Dendritic cell treated with granulocyte-macrophage colony-stimulating factor and Interleukin-4, amounts not matched to agents 40 ng/mL and 50 ng/mL, for 4 days (primary cell): ENCODE measurements at regions not wholly inside any gene's neighbourhood (a gene's known extent, or its start where the extent isn't known, plus 50 kb on each side); places are given as distances from the start of the nearest gene placed in this dataset.

Source experiments
- H3K27ac Mint-ChIP-seq: one replicate; pipeline ENCODE4 v1.8.0; 2022; ENCODE audit warnings: mild to moderate bottlenecking, mixed read lengths
- H3K27me3 Mint-ChIP-seq: one replicate; pipeline ENCODE4 v1.8.0; 2022; ENCODE audit warnings: mild to moderate bottlenecking, mixed read lengths
- H3K36me3 Mint-ChIP-seq: one replicate; pipeline ENCODE4 v1.8.0; 2022; ENCODE audit warnings: low read depth, mixed read lengths
- H3K4me1 Mint-ChIP-seq: one replicate; pipeline ENCODE4 v1.8.0; 2022; ENCODE audit warnings: low read depth, mixed read lengths
- H3K4me3 Mint-ChIP-seq: one replicate; pipeline ENCODE4 v1.8.0; 2022; ENCODE audit warnings: mild to moderate bottlenecking, moderate library complexity, mixed read lengths
- H3K9me3 Mint-ChIP-seq: one replicate; pipeline ENCODE4 v1.8.0; 2022; ENCODE audit warnings: mixed read lengths
- intact Hi-C: fragments of 100-400 bp; cut with micrococcal nuclease; formaldehyde crosslinking; loops from one replicate; pipeline ENCODE4 v1.15.0; 2022

DNA sequence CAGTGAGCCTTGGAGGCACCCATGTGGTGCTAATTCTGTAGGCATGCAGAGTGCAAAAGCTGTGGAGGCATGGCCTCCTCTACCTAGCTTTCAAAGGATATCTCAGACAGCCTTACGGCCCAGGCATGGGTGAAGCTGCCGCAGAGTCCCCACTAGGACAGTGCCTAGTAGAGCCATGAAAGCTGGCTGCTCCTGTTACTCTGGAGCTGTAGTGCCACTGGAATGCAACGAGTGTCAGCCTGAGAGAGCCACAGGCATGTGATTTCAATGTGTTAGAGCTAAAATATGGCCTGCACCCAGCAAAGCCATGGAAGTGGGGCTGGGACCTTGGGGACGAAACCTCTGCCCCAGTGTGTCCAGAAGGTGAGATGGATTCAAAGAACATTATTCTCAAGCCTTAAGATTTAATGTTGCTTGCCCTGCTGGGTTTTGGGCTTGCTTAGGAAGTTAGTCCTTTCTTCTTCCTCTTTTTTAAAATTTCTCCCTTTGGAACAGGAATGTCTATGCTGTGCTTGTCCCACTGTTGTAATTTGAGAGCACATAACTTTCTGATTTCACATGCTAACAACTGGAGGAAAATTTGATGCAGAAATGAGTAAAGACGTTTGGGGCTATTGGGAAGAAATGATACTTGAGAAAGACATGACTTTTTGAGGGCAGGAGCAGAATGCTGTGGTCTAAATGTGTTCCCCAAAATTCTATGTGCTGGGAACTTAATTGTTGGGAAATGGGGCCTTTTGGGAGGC, 298.4 kb downstream of the PSAT1 start:
- H3K27me3 Mint-ChIP-seq = no peaks in the 10 kb centered on the region
- intact Hi-C loops = loop anchor here (10.0 kb wide), 2 partner anchors 209 to 529 kb away; no protein-coding TSS in a partner anchor
- no peaks in the 10 kb centered on the region for H3K4me1 Mint-ChIP-seq
- no peaks in the 10 kb centered on the region for H3K9me3 Mint-ChIP-seq
- no peak overlapping the region for H3K27ac Mint-ChIP-seq
- H3K36me3 Mint-ChIP-seq = no peaks in the 10 kb centered on the region
- no peak overlapping the region for H3K4me3 Mint-ChIP-seq

DNA sequence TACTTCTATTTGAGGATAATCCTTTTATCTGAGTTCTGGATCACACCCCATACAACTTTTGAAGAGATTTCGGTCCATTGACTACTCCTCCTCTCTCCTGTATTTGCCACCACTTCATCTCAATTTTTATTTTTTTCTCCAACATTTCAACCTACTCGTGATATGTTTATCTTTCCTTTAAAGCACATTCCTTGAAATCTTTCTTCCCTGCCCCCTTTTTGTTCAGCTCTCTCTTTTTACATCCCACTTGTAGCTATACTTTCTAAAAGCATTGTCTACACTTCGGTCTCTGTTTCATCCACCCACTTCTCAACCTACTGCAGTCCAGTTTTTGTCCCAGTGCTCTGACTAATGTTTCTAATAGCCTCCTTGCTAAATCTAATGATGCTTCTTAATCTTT, 299.4 kb downstream of the PSAT1 start:
- H3K4me1 Mint-ChIP-seq = no peaks in the 10 kb centered on the region

DNA sequence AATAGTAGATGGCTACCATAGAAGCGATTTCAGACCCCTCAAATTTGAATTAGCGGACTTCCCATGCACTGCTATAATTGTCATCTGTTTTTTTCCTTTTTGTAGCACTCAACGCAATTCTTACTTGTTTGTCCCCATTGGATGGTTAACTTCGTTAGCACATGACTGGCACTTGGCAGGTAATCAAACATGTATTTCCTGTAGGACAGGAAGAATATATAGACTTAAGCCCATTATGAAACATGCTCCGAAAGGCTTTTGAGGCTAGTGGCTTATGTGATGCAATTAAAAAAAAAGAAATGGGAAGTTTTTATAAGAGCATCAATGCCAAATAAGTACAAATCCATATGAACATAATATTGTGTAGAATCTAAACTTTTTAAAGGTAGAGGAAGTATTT, 301.2 kb downstream of the PSAT1 start:
- H3K27me3 Mint-ChIP-seq = no peaks in the 10 kb centered on the region
- no peaks in the 10 kb centered on the region for H3K36me3 Mint-ChIP-seq
- intact Hi-C loops = loop anchor here (10.0 kb wide), 2 partner anchors 207 to 527 kb away; no protein-coding TSS in a partner anchor
- no peaks in the 10 kb centered on the region for H3K9me3 Mint-ChIP-seq
- H3K27ac Mint-ChIP-seq = no peak overlapping the region
- no peak overlapping the region for H3K4me3 Mint-ChIP-seq
- H3K4me1 Mint-ChIP-seq = no peaks in the 10 kb centered on the region

More for the DNA sequence above, 299.4 kb downstream of the PSAT1 start:
- no peak overlapping the region for H3K27ac Mint-ChIP-seq
- H3K4me3 Mint-ChIP-seq = no peak overlapping the region
- H3K36me3 Mint-ChIP-seq = no peaks in the 10 kb centered on the region
- no peaks in the 10 kb centered on the region for H3K27me3 Mint-ChIP-seq
- intact Hi-C loops = loop anchor here (10.0 kb wide), 2 partner anchors 208 to 528 kb away; no protein-coding TSS in a partner anchor
- no peaks in the 10 kb centered on the region for H3K9me3 Mint-ChIP-seq

DNA sequence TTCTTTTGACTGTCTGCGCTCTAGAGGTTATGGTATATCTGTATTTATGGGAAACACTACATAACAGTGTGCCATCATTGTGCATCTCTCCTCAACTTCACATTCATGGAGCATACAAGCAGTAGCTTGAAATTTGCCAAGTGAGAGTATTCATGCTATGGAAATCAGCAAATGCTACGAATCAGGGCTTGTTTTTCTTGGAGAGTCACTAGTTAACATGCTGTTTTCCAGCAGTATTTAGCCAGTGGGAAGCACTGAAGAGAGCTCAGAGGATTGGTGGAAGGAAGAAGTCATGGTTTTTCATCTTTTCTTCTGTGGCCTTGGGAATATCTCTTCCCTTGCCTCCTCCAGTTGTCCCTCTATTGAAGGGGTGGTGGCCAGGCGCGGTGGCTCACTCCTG, 303.0 kb downstream of the PSAT1 start:
- H3K9me3 Mint-ChIP-seq = no peaks in the 10 kb centered on the region
- no peaks in the 10 kb centered on the region for H3K36me3 Mint-ChIP-seq
- H3K4me1 Mint-ChIP-seq = no peaks in the 10 kb centered on the region
- H3K27me3 Mint-ChIP-seq = no peaks in the 10 kb centered on the region
- no peak overlapping the region for H3K4me3 Mint-ChIP-seq
- H3K27ac Mint-ChIP-seq = no peak overlapping the region
- intact Hi-C loops = loop anchor here (10.0 kb wide), 2 partner anchors 205 to 525 kb away; no protein-coding TSS in a partner anchor

GRCh38 chr9:78601957-78602565, 305.1 kb downstream of the PSAT1 start:
- intact Hi-C loops = loop anchor here (1.0 kb wide), 1 partner anchor 102 kb away; no protein-coding TSS in a partner anchor
- H3K27ac Mint-ChIP-seq = no peak overlapping the region
- no peaks in the 10 kb centered on the region for H3K27me3 Mint-ChIP-seq
- no peaks in the 10 kb centered on the region for H3K9me3 Mint-ChIP-seq
- H3K4me3 Mint-ChIP-seq = no peak overlapping the region
- H3K36me3 Mint-ChIP-seq = no peaks in the 10 kb centered on the region
- no peaks in the 10 kb centered on the region for H3K4me1 Mint-ChIP-seq

DNA sequence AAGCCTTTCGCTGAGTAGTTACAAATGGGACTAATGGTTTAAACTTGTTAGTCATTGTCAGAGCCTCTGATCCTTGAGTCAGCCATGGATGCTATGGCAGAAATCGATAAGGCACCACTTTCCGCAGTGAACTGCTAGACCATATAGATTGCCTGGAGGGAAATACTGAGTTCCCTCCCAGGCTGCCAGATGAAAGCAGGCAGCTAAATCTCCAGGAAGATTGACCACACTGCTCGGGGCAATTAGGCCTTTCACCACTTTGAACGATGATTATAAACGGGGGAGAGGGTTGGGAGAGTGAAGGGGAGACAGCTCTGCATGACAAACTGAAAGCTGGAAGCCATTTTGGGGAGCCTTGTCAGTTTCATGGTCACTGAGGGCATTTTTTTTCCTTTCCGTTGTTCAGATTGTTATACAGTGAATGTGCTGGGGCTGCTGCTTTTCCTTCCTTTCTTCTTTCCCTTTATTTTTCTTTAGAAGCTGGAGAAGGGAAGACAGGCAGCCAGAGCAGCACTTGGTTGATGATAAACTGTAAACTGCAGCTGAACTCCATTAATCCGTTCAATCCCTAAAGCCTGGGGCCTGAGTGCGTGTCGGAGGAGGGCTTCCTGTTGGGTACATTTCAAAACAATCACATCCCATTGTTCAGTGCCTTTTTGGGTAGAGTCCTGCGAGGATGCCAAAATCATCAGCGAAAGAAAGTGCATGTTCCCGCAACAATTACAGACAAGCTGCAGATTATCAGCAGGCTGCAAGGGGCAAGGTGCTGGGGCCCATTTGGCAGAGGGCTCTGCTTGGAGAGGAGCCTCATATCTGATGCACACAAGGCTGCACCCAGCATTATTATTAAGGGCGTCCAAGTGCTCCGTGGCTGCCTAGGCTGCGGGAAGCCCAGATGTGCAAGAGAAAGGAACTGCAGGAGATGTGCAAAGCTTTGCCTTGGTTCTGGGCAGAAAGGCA, 308.4 kb downstream of the PSAT1 start:
- Mint-ChIP-seq H3K27me3 (no peaks in the 10 kb centered on the region), H3K4me3 (no peak overlapping the region), H3K36me3 (no peaks in the 10 kb centered on the region), H3K27ac (no peak overlapping the region), H3K4me1 (no peaks in the 10 kb centered on the region), H3K9me3 (no peaks in the 10 kb centered on the region)
- intact Hi-C loops = no loop called here

DNA sequence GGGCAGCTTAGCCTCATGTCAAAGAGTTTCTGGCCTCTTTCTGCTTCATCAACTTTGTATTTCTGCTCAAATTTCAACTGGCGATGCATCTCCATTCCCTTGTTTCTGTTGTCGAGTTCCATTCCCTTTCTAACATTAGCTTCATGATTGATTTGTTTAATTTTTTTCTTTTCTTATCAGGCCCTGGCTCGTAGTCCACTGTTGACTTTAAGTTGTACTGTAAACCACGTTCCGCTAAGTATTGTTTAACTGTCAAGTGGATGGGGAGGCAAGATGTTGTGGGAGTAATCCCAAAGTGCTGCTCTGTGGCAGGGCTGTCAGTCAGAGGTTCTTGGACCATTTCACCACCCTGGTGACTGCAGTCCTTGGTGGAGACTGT, 309.1 kb downstream of the PSAT1 start:
- no peaks in the 10 kb centered on the region for H3K27me3 Mint-ChIP-seq

DNA sequence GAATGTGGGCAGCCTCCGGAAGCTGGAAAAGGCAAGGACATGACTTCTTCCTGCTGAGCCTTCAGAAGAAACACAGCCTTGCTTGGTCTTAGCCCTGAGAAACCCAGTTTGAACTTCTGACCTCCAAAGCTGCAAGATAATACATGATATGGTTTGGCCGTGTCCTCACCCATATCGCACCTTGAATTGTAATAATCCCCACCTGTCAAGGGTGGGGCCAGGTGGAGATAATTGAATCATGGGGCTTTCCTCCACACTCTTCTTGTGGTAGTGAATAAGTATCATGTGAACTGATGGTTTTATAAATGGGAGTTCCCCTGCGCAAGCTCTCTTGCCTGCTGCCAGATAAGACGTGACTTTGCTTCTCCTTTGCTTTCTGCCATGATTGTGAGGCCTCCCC, 310.9 kb downstream of the PSAT1 start:
- intact Hi-C loops = no loop called here
- Mint-ChIP-seq H3K27ac (no peak overlapping the region), H3K4me1 (no peaks in the 10 kb centered on the region), H3K9me3 (no peaks in the 10 kb centered on the region), H3K27me3 (no peaks in the 10 kb centered on the region), H3K4me3 (no peak overlapping the region), H3K36me3 (no peaks in the 10 kb centered on the region)

More for the DNA sequence above, 309.1 kb downstream of the PSAT1 start:
- intact Hi-C loops = no loop called here
- no peak overlapping the region for H3K4me3 Mint-ChIP-seq
- no peaks in the 10 kb centered on the region for H3K4me1 Mint-ChIP-seq
- no peaks in the 10 kb centered on the region for H3K9me3 Mint-ChIP-seq
- H3K27ac Mint-ChIP-seq = no peak overlapping the region
- H3K36me3 Mint-ChIP-seq = no peaks in the 10 kb centered on the region

DNA sequence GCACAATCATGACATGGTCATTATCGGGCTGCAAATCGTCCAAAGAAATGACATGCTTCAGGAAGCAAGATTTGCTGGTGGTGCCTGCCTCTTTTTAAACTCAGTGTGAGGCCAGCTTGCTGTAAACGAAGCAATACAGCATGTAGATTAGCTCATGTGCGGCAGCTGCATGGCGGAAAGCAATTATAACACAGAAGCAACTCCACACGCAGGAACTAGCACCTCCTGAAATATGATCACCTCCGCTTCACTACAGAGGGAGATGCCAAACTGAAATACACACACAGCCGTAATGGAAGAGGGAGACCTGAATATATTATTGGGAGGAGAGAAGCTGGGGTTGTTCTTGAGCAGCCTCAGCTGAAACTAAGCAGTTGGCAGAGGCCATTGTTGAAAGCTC, 312.5 kb downstream of the PSAT1 start:
- Mint-ChIP-seq H3K9me3 (no peaks in the 10 kb centered on the region), H3K4me1 (no peaks in the 10 kb centered on the region), H3K27me3 (no peaks in the 10 kb centered on the region), H3K27ac (no peak overlapping the region), H3K4me3 (no peak overlapping the region), H3K36me3 (no peaks in the 10 kb centered on the region)
- intact Hi-C loops = no loop called here

DNA sequence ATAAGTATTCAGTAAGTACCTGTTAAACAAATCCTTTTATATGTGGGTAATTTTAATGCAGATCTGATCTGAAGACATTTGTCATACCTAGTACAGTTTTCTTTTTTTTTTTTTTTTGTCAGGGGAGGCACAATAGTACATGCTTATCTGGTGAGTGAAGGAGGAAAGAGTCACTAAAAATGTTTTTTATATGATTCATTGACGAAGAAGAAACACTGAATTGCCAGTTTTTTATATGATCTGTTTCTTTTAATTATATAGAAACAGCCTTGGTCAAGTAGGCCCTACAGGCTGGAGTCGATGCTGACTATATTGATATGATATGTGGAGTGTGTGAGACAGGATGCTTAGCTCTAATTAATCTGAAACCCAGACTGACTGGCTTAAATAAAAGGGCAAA, 315.2 kb downstream of the PSAT1 start:
- Mint-ChIP-seq H3K9me3 (no peaks in the 10 kb centered on the region), H3K27me3 (no peaks in the 10 kb centered on the region), H3K27ac (no peak overlapping the region), H3K4me3 (no peak overlapping the region), H3K4me1 (no peaks in the 10 kb centered on the region), H3K36me3 (no peaks in the 10 kb centered on the region)
- intact Hi-C loops = no loop called here

GRCh38 chr9:78613006-78613405, 316.1 kb downstream of the PSAT1 start:
- intact Hi-C loops = no loop called here
- no peak overlapping the region for H3K4me3 Mint-ChIP-seq
- no peaks in the 10 kb centered on the region for H3K27me3 Mint-ChIP-seq
- no peak overlapping the region for H3K27ac Mint-ChIP-seq
- H3K4me1 Mint-ChIP-seq = no peaks in the 10 kb centered on the region
- H3K36me3 Mint-ChIP-seq = no peaks in the 10 kb centered on the region
- no peaks in the 10 kb centered on the region for H3K9me3 Mint-ChIP-seq

GRCh38 chr9:78614892-78615291, 318.0 kb downstream of the PSAT1 start:
- Mint-ChIP-seq H3K27me3 (no peaks in the 10 kb centered on the region), H3K4me3 (no peak overlapping the region), H3K4me1 (no peaks in the 10 kb centered on the region), H3K9me3 (no peaks in the 10 kb centered on the region), H3K36me3 (no peaks in the 10 kb centered on the region), H3K27ac (no peak overlapping the region)
- intact Hi-C loops = no loop called here

DNA sequence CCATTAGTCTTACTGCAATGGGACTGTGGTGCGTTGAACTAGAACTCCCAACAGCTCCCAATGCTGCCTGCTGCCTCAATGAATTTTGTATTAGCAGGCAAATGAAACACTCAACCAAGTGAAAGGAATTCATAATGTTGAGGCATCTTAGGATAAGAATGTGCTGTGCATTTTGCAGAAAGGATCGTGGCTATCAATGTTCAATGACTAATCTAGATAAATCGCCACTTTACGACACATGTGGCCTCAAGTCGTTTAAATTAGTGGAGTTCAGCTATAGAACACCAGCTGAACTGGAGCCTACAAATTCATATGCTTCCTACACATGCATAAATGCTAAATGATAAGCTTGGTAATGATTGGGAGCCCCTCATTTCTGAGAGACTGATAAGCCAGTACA, 318.4 kb downstream of the PSAT1 start:
- Mint-ChIP-seq H3K27me3 (no peaks in the 10 kb centered on the region), H3K4me3 (no peak overlapping the region), H3K36me3 (no peaks in the 10 kb centered on the region), H3K4me1 (no peaks in the 10 kb centered on the region), H3K9me3 (no peaks in the 10 kb centered on the region), H3K27ac (no peak overlapping the region)
- intact Hi-C loops = no loop called here

DNA sequence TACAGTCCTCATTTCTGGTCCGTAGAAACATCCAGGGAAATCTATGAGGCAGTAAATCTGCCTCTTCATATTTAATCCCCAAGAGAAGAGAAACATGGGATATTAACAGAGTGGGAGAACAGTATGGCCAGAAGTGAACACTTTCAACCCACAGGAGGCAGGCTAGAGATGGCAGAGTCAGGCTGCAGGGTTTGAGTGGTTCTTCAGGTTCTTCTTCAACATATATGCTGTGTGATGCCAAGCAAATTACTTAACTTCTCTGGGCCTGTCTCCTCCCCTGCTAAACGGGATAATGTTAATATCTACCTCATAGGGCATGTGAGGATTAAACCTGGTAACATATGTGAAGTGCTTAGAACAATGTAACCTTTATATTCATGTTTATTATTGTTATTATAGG, 321.8 kb downstream of the PSAT1 start:
- H3K27ac Mint-ChIP-seq = no peak overlapping the region
- no peaks in the 10 kb centered on the region for H3K4me1 Mint-ChIP-seq
- H3K36me3 Mint-ChIP-seq = no peaks in the 10 kb centered on the region
- intact Hi-C loops = no loop called here
- no peaks in the 10 kb centered on the region for H3K27me3 Mint-ChIP-seq
- no peaks in the 10 kb centered on the region for H3K9me3 Mint-ChIP-seq
- H3K4me3 Mint-ChIP-seq = no peak overlapping the region
